LNCaP clone FGC (cell line): ENCODE measurements at regions not wholly inside any gene's neighbourhood (a gene's known extent, or its start where the extent isn't known, plus 50 kb on each side); places are given as distances from the start of the nearest gene placed in this dataset.

Experiments used
- DNase-seq: peaks from one replicate; pipeline ENCODE4 v3.0.0-alpha.2; 2011; ENCODE audit warnings: low read depth
- H3K4me3 ChIP-seq: 2 replicates; pipeline ENCODE4 v1.5.1; 2011; ENCODE audit warnings: mild to moderate bottlenecking, low read depth, low read length, control low read depth
- TF ChIP-seq, protein P1 (sequence below): IDR thresholded peaks from 2 replicates; pipeline ENCODE4 v1.5.1; 2012; ENCODE audit warnings: mild to moderate bottlenecking; ENCODE audit not compliant: control insufficient read depth, insufficient read depth; ENCODE audit errors: extremely low read depth

DNA sequence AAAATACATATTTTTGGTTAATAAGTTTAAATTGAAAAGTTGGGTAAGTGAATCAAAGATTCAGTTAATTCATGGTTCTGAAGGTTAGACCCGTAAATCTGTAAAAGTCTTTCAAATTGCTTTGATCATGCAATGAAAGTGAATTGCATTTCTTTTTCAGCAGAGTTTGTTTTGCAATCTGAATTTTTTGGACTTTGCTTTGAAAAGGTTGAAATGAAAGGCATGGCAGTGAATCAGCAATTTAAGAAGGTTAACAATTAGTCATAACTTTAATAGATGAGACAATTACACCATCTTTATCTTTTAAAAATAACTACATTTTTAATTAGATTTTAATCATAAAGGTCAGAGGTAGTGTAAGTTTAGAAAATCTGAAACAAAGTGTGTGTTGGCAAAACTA, 310.9 kb upstream of the KCNJ16 start:
- no peak overlapping the region for H3K4me3 ChIP-seq
- TF ChIP-seq, protein P1, sequence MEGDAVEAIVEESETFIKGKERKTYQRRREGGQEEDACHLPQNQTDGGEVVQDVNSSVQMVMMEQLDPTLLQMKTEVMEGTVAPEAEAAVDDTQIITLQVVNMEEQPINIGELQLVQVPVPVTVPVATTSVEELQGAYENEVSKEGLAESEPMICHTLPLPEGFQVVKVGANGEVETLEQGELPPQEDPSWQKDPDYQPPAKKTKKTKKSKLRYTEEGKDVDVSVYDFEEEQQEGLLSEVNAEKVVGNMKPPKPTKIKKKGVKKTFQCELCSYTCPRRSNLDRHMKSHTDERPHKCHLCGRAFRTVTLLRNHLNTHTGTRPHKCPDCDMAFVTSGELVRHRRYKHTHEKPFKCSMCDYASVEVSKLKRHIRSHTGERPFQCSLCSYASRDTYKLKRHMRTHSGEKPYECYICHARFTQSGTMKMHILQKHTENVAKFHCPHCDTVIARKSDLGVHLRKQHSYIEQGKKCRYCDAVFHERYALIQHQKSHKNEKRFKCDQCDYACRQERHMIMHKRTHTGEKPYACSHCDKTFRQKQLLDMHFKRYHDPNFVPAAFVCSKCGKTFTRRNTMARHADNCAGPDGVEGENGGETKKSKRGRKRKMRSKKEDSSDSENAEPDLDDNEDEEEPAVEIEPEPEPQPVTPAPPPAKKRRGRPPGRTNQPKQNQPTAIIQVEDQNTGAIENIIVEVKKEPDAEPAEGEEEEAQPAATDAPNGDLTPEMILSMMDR = no peak
- no peak for DNase-seq

DNA sequence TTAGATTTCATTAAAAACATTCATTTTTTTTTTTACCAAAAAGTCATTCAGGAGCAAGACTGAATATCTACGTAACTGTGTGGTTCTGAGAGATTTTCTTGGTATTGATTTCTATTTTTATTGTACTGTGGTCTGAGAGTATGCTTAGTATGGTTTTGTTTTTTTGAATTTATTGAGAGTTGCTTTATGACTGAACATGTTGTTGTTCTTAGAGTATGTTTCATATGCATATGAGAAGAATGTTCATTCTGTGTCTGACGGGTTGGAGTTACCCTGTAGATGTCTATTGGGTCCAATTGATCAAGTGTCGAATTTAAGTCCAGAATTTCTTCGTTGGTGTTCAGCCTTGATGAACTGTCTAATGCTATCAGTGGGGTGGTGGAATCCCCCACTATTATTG, 306.0 kb upstream of the KCNJ16 start:
- TF ChIP-seq, protein P1 = no peak
- no peak overlapping the region for H3K4me3 ChIP-seq
- DNase-seq = no peak

DNA sequence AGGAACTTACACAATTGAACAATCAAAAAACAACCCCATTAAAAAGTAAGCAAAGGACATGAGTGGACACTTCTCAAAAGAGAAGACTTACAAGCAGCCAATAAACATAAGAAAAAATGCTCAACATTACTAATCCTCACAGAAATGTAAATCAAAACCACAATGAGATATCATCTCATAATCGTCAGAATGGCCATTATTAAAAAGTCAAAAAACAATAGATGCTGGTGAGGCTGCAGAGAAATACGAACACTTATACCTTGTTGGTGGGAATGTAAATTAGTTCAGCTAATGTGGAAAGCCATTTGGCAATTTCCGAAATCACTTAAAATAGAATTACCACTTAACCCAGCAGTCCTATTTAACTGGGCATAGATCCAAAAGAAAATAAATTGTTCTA, 301.9 kb upstream of the KCNJ16 start:
- TF ChIP-seq, protein P1 = no peak
- no peak for DNase-seq
- no peak overlapping the region for H3K4me3 ChIP-seq

DNA sequence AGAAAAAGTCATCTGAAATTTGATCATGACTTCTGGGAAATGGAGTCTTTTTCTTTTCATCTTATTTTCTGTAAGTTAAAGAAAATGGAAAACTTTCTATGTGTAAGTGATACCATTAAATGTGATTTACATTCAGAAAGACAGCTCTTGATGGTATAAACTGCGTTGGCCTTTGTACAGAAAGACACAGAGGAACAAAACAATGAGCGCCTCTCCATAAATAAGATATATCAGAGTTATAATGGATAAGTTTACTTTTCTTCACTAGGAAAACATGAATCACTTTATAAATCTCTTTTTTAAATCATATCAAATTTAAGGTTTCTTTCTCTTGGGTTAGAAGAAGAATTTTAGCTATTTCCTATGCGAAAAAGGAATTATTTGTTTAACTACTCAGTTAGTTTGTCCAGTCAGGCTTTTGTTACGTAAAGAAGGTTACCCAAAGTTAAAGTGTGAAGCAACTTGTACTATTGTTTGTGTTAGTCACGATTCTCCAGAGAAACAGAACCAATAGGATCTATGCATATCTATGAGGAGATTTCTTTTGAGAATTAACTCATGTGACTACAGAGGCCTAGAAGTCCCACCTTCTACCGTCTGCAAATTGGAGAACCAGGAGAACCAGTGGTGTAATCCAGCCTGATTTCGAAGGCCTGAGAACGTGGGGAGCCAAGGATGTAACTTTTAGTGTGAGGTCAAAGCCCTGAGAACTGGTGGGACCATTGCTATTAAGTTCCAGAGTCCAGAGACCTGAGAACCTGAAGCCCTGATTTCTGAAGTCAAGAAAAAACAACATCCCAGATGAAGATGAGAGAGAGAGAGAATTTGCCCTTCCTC, 295.4 kb upstream of the KCNJ16 start:
- TF ChIP-seq, protein P1 = no peak
- DNase-seq = no peak
- H3K4me3 ChIP-seq = no peak overlapping the region

DNA sequence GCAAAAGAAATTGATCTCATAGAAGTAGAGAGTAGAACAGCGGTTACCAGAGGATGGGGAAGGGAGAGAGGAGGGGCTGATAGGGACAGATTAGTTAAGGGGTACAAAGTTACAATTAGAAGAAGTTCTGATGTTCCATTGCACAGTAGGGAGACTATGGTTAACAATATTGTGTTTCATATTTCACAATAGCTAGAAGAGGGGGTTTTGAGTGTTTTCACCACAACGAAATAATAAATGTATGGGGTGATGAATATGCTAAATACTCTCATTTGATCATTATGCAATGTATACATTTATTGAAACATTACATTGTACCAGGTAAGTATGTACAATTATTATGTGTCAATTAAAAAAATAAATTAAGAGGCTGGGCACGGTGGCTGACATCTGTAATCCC, 291.2 kb upstream of the KCNJ16 start:
- H3K4me3 ChIP-seq = no peak overlapping the region
- TF ChIP-seq, protein P1 = no peak
- DNase-seq = no peak

DNA sequence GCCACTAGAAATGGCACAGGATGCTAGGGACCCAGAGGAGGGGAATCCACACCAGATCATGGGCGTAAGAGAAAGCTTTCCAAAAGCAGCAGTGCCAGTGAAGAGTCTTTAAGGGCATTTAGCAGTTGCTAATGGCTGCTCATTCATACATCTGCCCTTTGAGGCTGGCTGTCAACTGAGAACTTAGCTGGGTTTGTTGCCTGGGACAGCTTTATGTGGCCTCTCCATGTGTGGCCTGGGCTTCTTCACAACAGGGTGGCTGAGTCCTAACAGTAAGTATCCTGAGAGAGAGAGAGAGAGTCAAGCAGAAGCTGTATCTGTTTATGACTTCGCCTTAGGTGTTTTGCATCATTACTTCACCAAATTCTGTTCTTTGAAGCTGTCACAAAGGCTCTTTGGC, 286.1 kb upstream of the KCNJ16 start:
- TF ChIP-seq, protein P1 = no peak
- H3K4me3 ChIP-seq = no peak overlapping the region
- DNase-seq = no peak

DNA sequence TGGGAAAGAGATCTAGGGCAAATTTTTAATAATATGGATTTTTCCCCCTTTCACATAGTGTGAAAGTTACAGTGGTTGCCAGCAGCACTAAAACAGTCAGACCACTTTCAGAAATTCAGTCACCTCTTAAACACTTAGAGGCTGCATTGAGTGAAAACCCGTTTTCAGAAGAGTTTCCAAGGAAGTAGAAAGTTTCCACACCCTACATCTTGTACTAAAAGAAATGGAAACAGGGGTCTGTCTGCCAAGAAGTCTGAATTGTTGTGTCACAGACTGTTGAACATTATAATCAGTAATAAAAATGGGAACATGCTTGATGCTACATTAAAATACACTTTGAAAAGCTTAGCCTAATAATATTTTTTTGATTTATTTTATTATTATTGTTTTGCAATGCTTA, 278.9 kb upstream of the KCNJ16 start:
- DNase-seq = no peak
- no peak overlapping the region for H3K4me3 ChIP-seq
- TF ChIP-seq, protein P1 = no peak
